CD4-positive, alpha-beta T cell (primary cell): ENCODE measurements at regions not wholly inside any gene's neighbourhood (a gene's known extent, or its start where the extent isn't known, plus 50 kb on each side); places are given as distances from the start of the nearest gene placed in this dataset.

Source experiments
- ATAC-seq: fragments of 200-7000 bp; cut with Tn5 transposase; one replicate; pipeline ENCODE4 v1.10.0; 2022; ENCODE audit warnings: mild to moderate bottlenecking; ENCODE audit not compliant: poor library complexity
- CTCF ChIA-PET: fragments of 350-600 bp; sonication (Branson Sonifier 250); formaldehyde crosslinking; loops from one replicate; lab custom pipeline; 2021; ENCODE audit warnings: antibody characterized with exemption, inconsistent platforms; lab: Charles Lee
- POLR2A ChIA-PET: fragments of 350-600 bp; sonication (Branson Sonifier 250); formaldehyde crosslinking; loops from one replicate; lab custom pipeline; 2021; ENCODE audit warnings: antibody characterized with exemption, inconsistent platforms; lab: Charles Lee
- DNase-seq, 14 experiments: peaks; one replicate each; pipeline ENCODE4 v3.0.0-alpha.2; 2013 to 2020; ENCODE audit warnings: mixed read lengths in 2 of 14
- H3K27ac ChIP-seq, 2 donors: one replicate each; pipeline versions ENCODE4 v1.5.1 to v1.7.0; 2013; ENCODE audit warnings: low read length in 2 of 2, low read depth in 1 of 2, mild to moderate bottlenecking in 1 of 2
- H3K27me3 ChIP-seq, 2 experiments: 1 replicate in 1 of 2; 2 replicates in 1 of 2; pipeline versions ENCODE4 v1.6.1 to v1.7.0; 2013; ENCODE audit warnings: low read length in 2 of 2, control low read depth in 1 of 2, mild to moderate bottlenecking in 1 of 2, moderate library complexity in 1 of 2; ENCODE audit not compliant: insufficient read depth in 2 of 2, control insufficient read depth in 1 of 2
- H3K36me3 ChIP-seq: one replicate; pipeline ENCODE4 v1.6.1; 2013; ENCODE audit warnings: low read length, control low read depth; ENCODE audit not compliant: insufficient read depth
- H3K4me1 ChIP-seq: one replicate; pipeline ENCODE4 v1.6.1; 2013; ENCODE audit warnings: low read length, control low read depth; ENCODE audit not compliant: insufficient read depth
- H3K4me3 ChIP-seq: one replicate; pipeline ENCODE4 v1.5.1; 2013; ENCODE audit warnings: mild to moderate bottlenecking, low read length, moderate library complexity
- H3K9me3 ChIP-seq, 2 experiments: 1 replicate in 1 of 2; 2 replicates in 1 of 2; pipeline versions ENCODE4 v1.6.1 to v1.7.0; 2013; ENCODE audit warnings: low read length in 2 of 2, mild to moderate bottlenecking in 2 of 2, control low read depth in 1 of 2, moderate library complexity in 1 of 2; ENCODE audit not compliant: control insufficient read depth in 1 of 2, insufficient read depth in 1 of 2
- H3K27ac Mint-ChIP-seq: one replicate; pipeline ENCODE4 v1.8.0; 2020; ENCODE audit warnings: mixed read lengths
- H3K27me3 Mint-ChIP-seq: one replicate; pipeline ENCODE4 v1.8.0; 2021; ENCODE audit warnings: mixed read lengths
- H3K36me3 Mint-ChIP-seq: one replicate; pipeline ENCODE4 v1.8.0; 2021; ENCODE audit warnings: low read depth, mixed read lengths
- H3K4me1 Mint-ChIP-seq: one replicate; pipeline ENCODE4 v1.8.0; 2021; ENCODE audit warnings: low read depth, mixed read lengths
- H3K4me3 Mint-ChIP-seq: one replicate; pipeline ENCODE4 v1.8.0; 2020; ENCODE audit warnings: mild to moderate bottlenecking, mixed read lengths
- H3K9me3 Mint-ChIP-seq: one replicate; pipeline ENCODE4 v1.8.0; 2020; ENCODE audit warnings: mixed read lengths
- intact Hi-C, 2 experiments: fragments of 100-400 bp; cut with DNase I in 1 of 2; cut with micrococcal nuclease in 1 of 2; formaldehyde crosslinking; loops; one replicate each; pipeline versions ENCODE4 v1.15.1 to v1.9.0; 2023 to 2025; cut with DNase I, micrococcal nuclease
- TF ChIP-seq, protein P1 (sequence below): fragments of 200-600 bp; IDR thresholded peaks from one replicate; pipeline ENCODE4 v1.8.0; 2022; ENCODE audit warnings: antibody characterized with exemption, mild to moderate bottlenecking

DNA sequence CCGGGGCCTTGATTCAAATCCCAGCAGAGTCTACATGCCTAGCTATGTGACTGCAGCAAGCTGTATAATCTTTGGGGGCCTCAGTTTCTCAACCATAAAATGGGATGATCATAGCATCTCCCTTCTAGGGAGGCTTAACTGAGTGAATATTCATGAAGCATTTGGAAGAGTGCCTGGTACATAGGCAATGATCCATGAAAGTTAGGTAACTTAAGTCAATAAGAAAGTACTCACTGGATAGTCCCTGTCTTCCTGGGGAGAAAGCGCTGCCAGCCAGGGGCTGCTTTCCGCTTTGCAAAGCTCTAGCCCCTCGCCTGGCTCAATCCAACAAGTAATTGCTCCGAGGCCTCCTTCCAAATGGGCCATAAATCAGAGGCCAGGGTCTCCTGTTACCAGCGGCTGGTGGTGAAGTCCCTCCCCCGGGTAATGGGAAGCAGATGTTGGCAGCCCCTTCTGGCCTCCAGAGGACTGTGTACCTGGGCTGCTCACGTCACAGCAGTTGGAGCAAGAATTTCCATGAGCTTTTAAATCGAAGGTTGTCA is 521.9 kb upstream of the PROK2 start:
- ChIA-PET CTCF (no interaction called here), POLR2A (no interaction called here)
- H3K4me1 ChIP-seq: peaks cover 21% of the 10 kb centered on the region
- no peaks in the 10 kb centered on the region for H3K27me3 Mint-ChIP-seq
- H3K4me3 Mint-ChIP-seq: no peak overlapping the region
- peaks cover 27% of the 10 kb centered on the region for H3K4me1 Mint-ChIP-seq
- H3K36me3 Mint-ChIP-seq: no peaks in the 10 kb centered on the region
- no peaks in the 10 kb centered on the region for H3K9me3 Mint-ChIP-seq
- no peaks in the 10 kb centered on the region for H3K9me3 ChIP-seq
- TF ChIP-seq, protein P1, sequence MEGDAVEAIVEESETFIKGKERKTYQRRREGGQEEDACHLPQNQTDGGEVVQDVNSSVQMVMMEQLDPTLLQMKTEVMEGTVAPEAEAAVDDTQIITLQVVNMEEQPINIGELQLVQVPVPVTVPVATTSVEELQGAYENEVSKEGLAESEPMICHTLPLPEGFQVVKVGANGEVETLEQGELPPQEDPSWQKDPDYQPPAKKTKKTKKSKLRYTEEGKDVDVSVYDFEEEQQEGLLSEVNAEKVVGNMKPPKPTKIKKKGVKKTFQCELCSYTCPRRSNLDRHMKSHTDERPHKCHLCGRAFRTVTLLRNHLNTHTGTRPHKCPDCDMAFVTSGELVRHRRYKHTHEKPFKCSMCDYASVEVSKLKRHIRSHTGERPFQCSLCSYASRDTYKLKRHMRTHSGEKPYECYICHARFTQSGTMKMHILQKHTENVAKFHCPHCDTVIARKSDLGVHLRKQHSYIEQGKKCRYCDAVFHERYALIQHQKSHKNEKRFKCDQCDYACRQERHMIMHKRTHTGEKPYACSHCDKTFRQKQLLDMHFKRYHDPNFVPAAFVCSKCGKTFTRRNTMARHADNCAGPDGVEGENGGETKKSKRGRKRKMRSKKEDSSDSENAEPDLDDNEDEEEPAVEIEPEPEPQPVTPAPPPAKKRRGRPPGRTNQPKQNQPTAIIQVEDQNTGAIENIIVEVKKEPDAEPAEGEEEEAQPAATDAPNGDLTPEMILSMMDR: no peak
- DNase-seq (no peak), ATAC-seq (no peak)
- H3K27ac Mint-ChIP-seq: no peak overlapping the region
- H3K27me3 ChIP-seq: no peaks in the 10 kb centered on the region
- no peaks in the 10 kb centered on the region for H3K36me3 ChIP-seq
- H3K27ac ChIP-seq: no peak overlapping the region
- intact Hi-C loops: no loop called here
- no peak overlapping the region for H3K4me3 ChIP-seq

DNA sequence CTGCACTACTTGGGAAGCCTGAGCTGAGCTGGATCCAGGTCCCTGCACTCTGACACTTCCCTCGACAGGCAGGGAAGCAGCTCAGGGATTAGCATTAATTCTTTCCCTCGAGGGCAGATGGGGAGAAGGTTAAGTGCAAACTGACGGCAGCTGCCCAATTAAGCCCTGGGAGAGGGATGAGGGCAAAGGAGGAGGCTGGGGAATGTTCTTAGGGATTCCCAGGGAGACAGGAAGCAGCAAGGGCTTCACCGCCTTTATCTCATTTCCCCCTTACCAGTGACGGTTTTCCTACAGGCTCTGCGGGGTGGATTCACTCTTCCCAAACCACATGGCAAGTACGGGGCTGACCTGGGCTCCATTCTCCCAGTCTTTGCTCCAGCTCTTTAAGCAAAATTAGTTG is 519.0 kb upstream of the PROK2 start:
- no peaks in the 10 kb centered on the region for H3K27me3 ChIP-seq
- ATAC-seq: no peak
- no peaks in the 10 kb centered on the region for H3K9me3 ChIP-seq
- TF ChIP-seq, protein P1: no peak
- H3K36me3 Mint-ChIP-seq: no peaks in the 10 kb centered on the region
- no peak for DNase-seq
- no peak overlapping the region for H3K4me3 Mint-ChIP-seq
- H3K27ac ChIP-seq: no peak overlapping the region
- H3K36me3 ChIP-seq: no peaks in the 10 kb centered on the region
- CTCF ChIA-PET: no interaction called here
- POLR2A ChIA-PET: no interaction called here
- no peak overlapping the region for H3K4me3 ChIP-seq
- no peak overlapping the region for H3K27ac Mint-ChIP-seq
- H3K27me3 Mint-ChIP-seq: no peaks in the 10 kb centered on the region
- H3K4me1 ChIP-seq: no peaks in the 10 kb centered on the region
- peaks cover 6% of the 10 kb centered on the region for H3K4me1 Mint-ChIP-seq
- no peaks in the 10 kb centered on the region for H3K9me3 Mint-ChIP-seq
- intact Hi-C loops: no loop called here

DNA sequence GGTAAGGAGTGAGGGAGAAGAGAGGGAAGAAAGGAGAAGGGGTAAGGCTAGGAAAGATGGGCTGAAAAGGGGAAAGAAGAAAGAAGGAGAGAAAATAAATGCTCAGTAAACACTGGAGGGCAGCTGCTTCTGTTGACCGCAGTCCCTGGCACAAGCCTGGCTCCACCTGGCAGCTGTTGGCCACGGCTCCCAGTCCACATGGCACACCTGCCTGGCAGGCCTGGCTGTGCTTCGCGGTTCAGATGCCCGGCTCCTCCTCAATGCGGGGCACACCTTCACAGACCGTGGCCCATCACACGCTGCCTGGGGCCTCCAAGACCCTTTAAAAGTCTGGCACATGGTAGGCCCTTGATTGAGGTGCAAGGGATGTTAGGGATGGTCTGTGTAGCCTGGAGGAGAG is 516.8 kb upstream of the PROK2 start:
- TF ChIP-seq, protein P1: no peak
- H3K27me3 ChIP-seq: no peaks in the 10 kb centered on the region
- no peaks in the 10 kb centered on the region for H3K4me1 ChIP-seq
- no peaks in the 10 kb centered on the region for H3K27me3 Mint-ChIP-seq
- H3K9me3 ChIP-seq: no peaks in the 10 kb centered on the region
- no peaks in the 10 kb centered on the region for H3K9me3 Mint-ChIP-seq
- H3K4me3 ChIP-seq: no peak overlapping the region
- no peak overlapping the region for H3K4me3 Mint-ChIP-seq
- ATAC-seq: no peak
- ChIA-PET POLR2A (no interaction called here), CTCF (no interaction called here)
- H3K27ac ChIP-seq: no peak overlapping the region
- H3K4me1 Mint-ChIP-seq: no peaks in the 10 kb centered on the region
- H3K36me3 ChIP-seq: no peaks in the 10 kb centered on the region
- H3K36me3 Mint-ChIP-seq: no peaks in the 10 kb centered on the region
- H3K27ac Mint-ChIP-seq: no peak overlapping the region
- no peak for DNase-seq
- intact Hi-C loops: no loop called here
